ENCODE measurements at regions not wholly inside any gene's neighbourhood (a gene's known extent, or its start where the extent isn't known, plus 50 kb on each side); places are given as distances from the start of the nearest gene placed in this dataset.

DNA sequence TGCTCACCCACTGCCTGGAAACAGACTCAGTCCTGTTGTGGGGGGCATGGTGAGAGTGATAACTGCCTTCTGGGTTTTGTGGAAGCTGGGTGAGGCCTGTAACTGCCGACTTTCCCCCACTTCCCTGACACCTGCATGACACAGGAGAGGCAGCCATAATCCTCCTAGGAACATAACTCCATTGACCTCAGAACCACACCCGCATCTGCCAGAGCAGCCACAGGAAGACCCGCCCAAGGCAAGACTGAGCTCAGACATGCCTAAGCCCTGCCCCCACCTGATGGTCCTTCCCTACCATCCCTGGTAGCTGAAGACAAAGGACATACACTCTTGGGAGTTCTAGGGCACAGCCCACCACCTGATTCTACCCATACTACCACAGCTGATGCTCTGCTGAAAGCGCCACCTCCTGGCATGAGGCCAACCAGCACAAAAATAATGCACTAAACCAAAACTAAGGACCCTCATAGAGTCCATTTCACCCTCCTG lies 326.7 kb downstream of the RBM26 start:
- no peak for DNase-seq

DNA sequence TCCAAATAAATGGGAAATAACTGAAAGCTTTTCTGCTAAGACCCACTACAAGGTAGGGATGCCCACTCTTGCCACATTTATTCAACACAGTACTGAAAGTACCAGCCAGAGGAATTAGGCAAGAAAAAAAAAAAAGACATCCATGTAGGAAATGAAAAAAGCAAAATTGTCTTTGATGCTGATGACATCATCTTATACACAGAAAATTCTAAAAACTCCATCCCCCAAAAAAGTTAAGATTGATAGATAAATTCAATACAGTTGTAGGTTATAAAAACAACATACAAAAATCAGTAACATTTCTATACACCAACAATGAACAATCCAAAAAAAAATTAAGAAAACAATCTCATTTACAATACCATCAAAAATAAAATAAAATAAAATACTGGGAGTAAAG lies 330.4 kb downstream of the RBM26 start:
- no peak for DNase-seq

GRCh38 chr13:79070343-79070974 lies 335.6 kb downstream of the RBM26 start:
- no peak for DNase-seq

DNA sequence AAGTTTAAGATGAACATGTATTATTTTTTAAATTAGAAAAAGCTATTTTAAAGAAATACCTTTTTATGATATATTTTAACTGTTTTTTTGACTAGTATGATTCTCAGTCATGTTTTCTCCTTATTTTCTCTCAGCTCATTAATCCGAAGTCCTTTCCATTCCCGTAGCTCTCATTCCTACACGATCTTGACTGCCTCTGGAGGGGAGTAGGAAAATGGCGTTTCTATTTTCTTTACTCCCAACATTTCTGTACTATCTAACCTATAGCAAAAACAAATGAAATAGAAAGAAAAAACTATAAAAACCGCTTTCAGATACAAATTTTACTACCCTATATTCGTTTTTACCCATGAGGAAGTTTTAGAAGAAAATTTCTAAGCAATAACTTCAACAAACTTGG lies 343.8 kb downstream of the RBM26 start:
- DNase-seq, result no peak

DNA sequence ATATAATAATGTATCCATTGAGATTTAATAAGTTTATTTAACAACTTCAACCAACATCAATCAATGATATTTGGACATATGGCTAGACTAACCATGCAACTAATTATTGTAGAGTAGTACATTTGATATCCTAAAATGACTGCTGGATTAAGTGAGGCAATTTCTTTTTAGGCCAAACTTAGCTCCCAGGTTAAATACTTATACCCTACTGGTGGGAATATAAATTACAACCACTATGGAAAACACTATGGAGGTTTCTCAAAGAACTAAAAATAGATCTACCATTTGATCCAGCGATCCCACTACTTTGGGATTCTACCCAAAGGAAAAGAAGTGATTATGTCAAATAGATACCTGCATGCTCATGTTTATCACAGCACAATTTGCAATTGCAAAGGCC lies 345.8 kb downstream of the RBM26 start:
- no peak for DNase-seq

DNA sequence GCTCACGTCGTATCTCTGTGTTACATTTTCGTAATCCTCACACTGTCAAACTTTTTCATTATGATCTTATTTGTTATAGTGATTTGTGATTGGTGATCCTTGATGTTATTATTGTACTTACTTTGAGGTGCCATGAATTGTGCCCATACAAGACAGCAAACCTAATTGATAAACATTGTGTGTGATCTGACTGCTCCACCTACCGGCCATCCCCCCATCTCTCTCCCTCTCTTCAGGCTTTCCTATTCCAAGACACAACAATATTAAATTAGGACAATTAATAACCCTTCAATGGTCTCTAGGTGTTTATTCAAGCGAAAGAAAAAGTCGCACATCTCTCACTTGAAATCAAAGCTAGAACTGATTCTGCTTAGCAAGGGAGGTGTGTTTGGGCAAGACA lies 349.3 kb downstream of the RBM26 start:
- no peak for DNase-seq

DNA sequence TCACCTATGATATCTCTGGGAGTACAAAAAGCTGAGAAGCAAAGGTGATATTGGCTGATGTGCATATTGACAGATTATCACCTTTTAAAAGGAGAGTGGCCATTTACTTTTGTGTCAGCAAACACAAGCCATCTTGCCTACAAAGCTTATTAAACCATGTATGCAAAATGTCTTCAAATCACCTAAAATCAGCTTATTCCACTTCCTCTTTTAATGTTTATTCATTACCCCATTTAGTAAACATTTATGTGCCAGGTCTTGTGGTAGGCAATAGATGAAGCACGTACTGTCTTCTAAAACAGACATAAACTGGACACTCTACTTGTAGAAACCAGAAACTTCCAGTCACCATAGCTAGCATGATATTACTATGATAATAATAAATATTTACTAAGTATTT lies 354.6 kb downstream of the RBM26 start:
- DNase-seq, result no peak

- no peak for DNase-seq
These were observed 361.6 kb downstream of the RBM26 start for GRCh38 chr13:79044415-79044814.

DNA sequence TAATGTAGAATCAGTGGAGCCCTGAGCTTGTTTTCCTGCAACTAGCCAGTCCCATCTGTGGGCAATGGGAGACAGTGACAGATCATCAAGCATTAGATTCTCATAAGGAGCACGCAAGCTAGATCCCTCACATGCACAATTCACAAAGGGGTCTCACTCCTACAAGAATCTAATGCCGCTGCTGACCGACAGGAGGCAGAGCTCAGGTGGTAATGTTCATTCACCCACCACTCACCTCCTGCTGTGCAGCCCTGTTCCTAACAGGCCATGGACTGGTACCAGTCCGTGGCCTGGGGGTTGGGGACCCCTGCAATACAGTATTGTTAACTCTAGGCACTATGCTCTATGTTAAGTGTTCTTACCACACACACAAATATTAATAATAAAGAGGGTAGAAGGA lies 362.8 kb downstream of the RBM26 start:
- no peak for DNase-seq

DNA sequence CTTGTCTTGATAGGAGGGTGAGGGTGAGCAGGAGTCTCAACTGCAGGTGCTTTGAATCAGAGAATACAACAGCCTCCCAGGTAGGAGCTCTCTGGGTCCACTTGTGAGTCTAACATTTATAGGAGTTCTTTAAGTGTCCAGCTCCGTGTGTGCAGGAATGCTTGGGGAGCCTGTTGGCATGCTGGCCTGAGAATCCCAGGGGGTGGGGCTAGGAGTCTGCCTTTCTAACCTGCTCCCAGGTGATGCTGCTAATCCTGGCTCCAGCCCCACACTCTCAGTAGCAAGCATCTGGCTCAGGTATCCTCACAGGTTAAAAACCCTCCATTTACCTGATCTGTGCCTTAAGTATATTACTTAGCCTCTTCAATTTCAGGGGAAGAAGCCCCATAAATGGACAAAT lies 368.9 kb downstream of the RBM26 start:
- DNase-seq, result no peak

DNA sequence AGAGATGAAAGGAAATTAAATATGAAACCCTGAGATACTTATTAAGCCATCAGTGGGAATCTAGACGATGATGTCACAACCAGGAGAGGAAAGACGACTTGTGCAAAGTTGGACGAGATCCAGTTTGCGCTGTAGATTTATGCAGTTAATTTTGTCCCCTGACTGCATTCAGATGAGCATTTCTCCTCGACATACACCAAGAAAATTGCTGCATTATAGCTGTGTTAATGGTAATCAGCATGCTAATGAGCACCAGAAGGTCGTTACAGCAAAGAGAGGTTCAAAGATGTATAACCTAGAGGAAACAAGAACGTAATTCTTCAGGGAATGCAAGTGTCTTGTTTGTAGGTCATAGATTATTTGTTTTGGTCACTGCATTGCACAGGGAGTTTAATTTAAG lies 371.7 kb downstream of the RBM26 start:
- no peak for DNase-seq

- DNase-seq, result no peak
These were observed 371.6 kb upstream of the OBI1 start for GRCh38 chr13:79030513-79030912.

- DNase-seq, result no peak
These were observed 359.2 kb upstream of the OBI1 start for GRCh38 chr13:79018166-79018565.

- no peak for DNase-seq
These were observed 352.2 kb upstream of the OBI1 start for GRCh38 chr13:79011179-79011578.

- DNase-seq, result no peak
These were observed 345.3 kb upstream of the OBI1 start for GRCh38 chr13:79003989-79004898.

- no peak for DNase-seq
These were observed 340.5 kb upstream of the OBI1 start for GRCh38 chr13:78999494-78999893.

DNA sequence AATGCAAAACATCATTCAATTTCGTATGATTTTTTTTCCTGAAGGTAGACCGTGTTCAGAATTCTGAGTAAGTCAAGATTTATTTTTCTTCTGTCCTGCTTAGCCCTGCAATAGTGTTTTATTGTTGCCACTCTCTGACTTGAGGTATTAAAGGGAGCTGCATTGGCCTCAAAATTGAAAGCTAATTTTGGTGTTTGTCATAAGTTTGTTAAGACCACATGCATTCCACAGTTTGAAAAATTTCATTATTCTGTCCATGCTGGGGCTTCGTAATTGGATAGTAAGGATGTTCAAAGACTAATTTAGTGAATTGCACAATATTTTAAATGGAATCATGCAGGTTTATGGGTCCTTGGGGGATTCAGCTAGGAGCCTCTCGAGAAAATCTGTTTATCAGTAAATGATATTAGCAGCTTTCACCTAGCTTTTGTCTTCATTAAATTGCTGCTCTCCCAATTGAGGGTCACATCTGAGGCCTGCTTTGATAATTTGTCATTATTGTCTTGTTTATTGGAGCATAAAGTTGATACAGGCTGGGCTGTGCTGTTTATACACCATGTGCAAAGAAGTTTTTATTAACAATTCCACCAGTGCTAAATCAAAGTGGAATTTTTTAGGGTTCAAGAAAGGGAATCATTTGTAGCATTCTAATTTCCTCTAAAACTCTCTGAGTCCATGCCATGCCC lies 339.8 kb upstream of the OBI1 start:
- DNase-seq, result peak; percentile 25

GRCh38 chr13:78997902-78998629 lies 339.1 kb upstream of the OBI1 start:
- DNase-seq, result peak; percentile 25

GRCh38 chr13:78993792-78994191 lies 334.8 kb upstream of the OBI1 start:
- DNase-seq, result peak; percentile 78

- DNase-seq, result no peak
These were observed 323.0 kb upstream of the OBI1 start for GRCh38 chr13:78981913-78982312.

DNA sequence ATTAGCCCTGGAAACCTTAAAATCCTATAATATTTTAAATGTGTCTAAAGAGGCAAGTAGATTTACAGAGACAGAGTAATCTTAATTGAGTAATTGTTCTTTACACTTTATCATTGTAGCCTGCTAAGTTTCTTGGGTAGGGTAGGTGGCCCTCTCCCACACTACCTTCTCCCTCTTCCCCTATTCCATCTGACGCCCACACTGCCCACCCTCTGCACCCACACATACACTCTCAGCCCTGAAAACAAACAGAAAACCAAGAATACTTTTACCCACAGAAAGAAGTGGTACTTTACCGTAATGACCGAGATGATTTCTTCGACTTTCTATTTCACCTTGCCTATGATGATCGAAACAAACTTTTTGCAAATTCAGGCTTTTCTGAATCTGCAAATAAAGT lies 320.4 kb upstream of the OBI1 start:
- no peak for DNase-seq

GRCh38 chr13:78978381-78978998 lies 319.5 kb upstream of the OBI1 start:
- DNase-seq, result peak; percentile 47

DNA sequence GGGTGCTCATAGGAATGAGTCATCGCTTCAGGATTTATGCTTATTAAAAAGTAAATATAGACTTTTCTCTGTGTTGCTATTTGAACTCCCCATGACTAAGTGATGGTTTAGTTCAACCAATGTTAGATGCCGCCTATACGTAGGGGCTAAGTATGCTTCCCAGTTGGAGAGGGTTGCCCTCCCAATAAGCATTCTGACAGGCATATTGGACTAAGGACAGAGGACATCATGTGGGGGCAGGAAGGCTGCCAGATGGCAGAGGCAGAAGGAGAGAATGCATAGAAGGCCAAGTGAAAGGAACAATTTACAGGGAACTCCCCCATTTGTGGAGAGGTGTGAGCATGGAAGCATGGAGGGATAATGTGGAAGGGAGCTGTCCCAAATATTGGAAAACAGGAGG lies 318.4 kb upstream of the OBI1 start:
- no peak for DNase-seq

Data from DMS79 treated with DMSO at 0.1 percent for 48 hours (cell line).